KMS-11 (cell line): ENCODE measurements at regions not wholly inside any gene's neighbourhood (a gene's known extent, or its start where the extent isn't known, plus 50 kb on each side); places are given as distances from the start of the nearest gene placed in this dataset.

Source experiments
- H2AFZ ChIP-seq: fragments of 200-600 bp; sonication (generic); 2 replicates; pipeline ENCODE4 v1.6.1; 2016; ENCODE audit warnings: antibody characterized with exemption, mixed run types, low read depth
- H3K27ac ChIP-seq: fragments of 200-600 bp; sonication (generic); 2 replicates; pipeline ENCODE4 v1.6.1; 2016; ENCODE audit warnings: mild to moderate bottlenecking, mixed run types
- H3K27me3 ChIP-seq: fragments of 200-600 bp; sonication (generic); 2 replicates; pipeline ENCODE4 v1.6.1; 2017; ENCODE audit warnings: mild to moderate bottlenecking, low read depth, mixed run types, moderate library complexity; ENCODE audit not compliant: insufficient read depth
- H3K36me3 ChIP-seq: fragments of 200-600 bp; sonication (generic); 2 replicates; pipeline ENCODE4 v1.6.1; 2017; ENCODE audit warnings: mild to moderate bottlenecking, mixed run types; ENCODE audit not compliant: insufficient read depth
- H3K4me1 ChIP-seq: fragments of 200-600 bp; sonication (generic); 2 replicates; pipeline ENCODE4 v1.6.1; 2016; ENCODE audit warnings: mild to moderate bottlenecking, low read depth, mixed run types; ENCODE audit not compliant: poor library complexity, severe bottlenecking
- H3K4me2 ChIP-seq: fragments of 200-600 bp; sonication (generic); 2 replicates; pipeline ENCODE4 v1.7.0; 2016; ENCODE audit warnings: mild to moderate bottlenecking, mixed run types
- H3K4me3 ChIP-seq: fragments of 200-600 bp; sonication (generic); IDR thresholded peaks from 2 replicates; pipeline ENCODE4 v1.6.1; 2017; ENCODE audit warnings: low read depth, low read length, mixed read lengths; ENCODE audit not compliant: insufficient read depth
- H3K79me2 ChIP-seq: fragments of 200-600 bp; sonication (generic); 2 replicates; pipeline ENCODE4 v1.6.1; 2016; ENCODE audit warnings: low read depth, mixed run types; ENCODE audit not compliant: insufficient read depth
- H3K9ac ChIP-seq: fragments of 200-600 bp; sonication (generic); 2 replicates; pipeline ENCODE4 v1.6.1; 2016; ENCODE audit warnings: mild to moderate bottlenecking, mixed run types
- H4K20me1 ChIP-seq: fragments of 200-600 bp; sonication (generic); 2 replicates; pipeline ENCODE4 v1.6.1; 2016; ENCODE audit warnings: mild to moderate bottlenecking, mixed run types; ENCODE audit not compliant: insufficient read depth
- CTCF ChIP-seq: fragments of 200-600 bp; sonication (generic); conservative IDR thresholded peaks from 2 replicates; pipeline ENCODE4 v1.6.1; 2017; ENCODE audit warnings: low read depth, mild to moderate bottlenecking, antibody characterized with exemption, low read length, moderate library complexity, mixed read lengths

GRCh38 chr1:170296642-170297041 is 150.9 kb downstream of the NTMT2 start:
- Histone ChIP-seq H4K20me1 (no peaks in the 10 kb centered on the region), H3K4me1 (no peaks in the 10 kb centered on the region), H3K27ac (no peak overlapping the region), H2AFZ (no peak overlapping the region), H3K79me2 (no peaks in the 10 kb centered on the region), H3K27me3 (no peaks in the 10 kb centered on the region), H3K4me3 (no peak overlapping the region), H3K9ac (no peak overlapping the region), H3K36me3 (no peaks in the 10 kb centered on the region), H3K4me2 (no peak overlapping the region)
- no peak for TF ChIP-seq CTCF

- no peak for TF ChIP-seq CTCF
- Histone ChIP-seq H4K20me1 (no peaks in the 10 kb centered on the region), H3K36me3 (no peaks in the 10 kb centered on the region)
Observed at GRCh38 chr1:170301596-170301995, 155.8 kb downstream of the NTMT2 start.

GRCh38 chr1:170303034-170303433 is 157.3 kb downstream of the NTMT2 start:
- no peak overlapping the region for H2AFZ ChIP-seq
- H3K4me3 ChIP-seq, result no peak overlapping the region
- no peak overlapping the region for H3K9ac ChIP-seq
- no peak for TF ChIP-seq CTCF
- no peaks in the 10 kb centered on the region for H3K79me2 ChIP-seq
- H3K4me1 ChIP-seq, result no peaks in the 10 kb centered on the region
- H4K20me1 ChIP-seq, result no peaks in the 10 kb centered on the region
- H3K27me3 ChIP-seq, result no peaks in the 10 kb centered on the region
- no peak overlapping the region for H3K4me2 ChIP-seq
- no peaks in the 10 kb centered on the region for H3K36me3 ChIP-seq
- H3K27ac ChIP-seq, result no peak overlapping the region

More at GRCh38 chr1:170301596-170301995, 155.8 kb downstream of the NTMT2 start:
- H3K9ac ChIP-seq, result no peak overlapping the region
- no peak overlapping the region for H3K27ac ChIP-seq
- H3K4me3 ChIP-seq, result no peak overlapping the region
- no peak overlapping the region for H2AFZ ChIP-seq
- H3K27me3 ChIP-seq, result no peaks in the 10 kb centered on the region
- H3K79me2 ChIP-seq, result no peaks in the 10 kb centered on the region
- no peak overlapping the region for H3K4me2 ChIP-seq
- no peaks in the 10 kb centered on the region for H3K4me1 ChIP-seq

- H3K4me2 ChIP-seq, result no peak overlapping the region
- no peak overlapping the region for H2AFZ ChIP-seq
- H3K79me2 ChIP-seq, result no peaks in the 10 kb centered on the region
- H3K36me3 ChIP-seq, result no peaks in the 10 kb centered on the region
- no peaks in the 10 kb centered on the region for H3K4me1 ChIP-seq
- no peak for TF ChIP-seq CTCF
- H4K20me1 ChIP-seq, result no peaks in the 10 kb centered on the region
- H3K27me3 ChIP-seq, result no peaks in the 10 kb centered on the region
- H3K9ac ChIP-seq, result no peak overlapping the region
- H3K27ac ChIP-seq, result no peak overlapping the region
- no peak overlapping the region for H3K4me3 ChIP-seq
Observed at GRCh38 chr1:170305777-170306512, 160.2 kb downstream of the NTMT2 start.
